Ovary (tissue), 7 donors: ENCODE measurements at regions not wholly inside any gene's neighbourhood (a gene's known extent, or its start where the extent isn't known, plus 50 kb on each side); places are given as distances from the start of the nearest gene placed in this dataset.

Source experiments
- DNase-seq, 5 donors: peaks; one replicate each; pipeline ENCODE4 v3.0.0-alpha.2; 2019 to 2020
- H3K27ac ChIP-seq, 2 donors: fragments of 200-600 bp; one replicate each; pipeline versions ENCODE4 v1.5.1 to v1.8.0; 2019 to 2022
- H3K27me3 ChIP-seq: fragments of 200-600 bp; one replicate; pipeline ENCODE4 v1.8.0; 2022
- H3K36me3 ChIP-seq: fragments of 200-600 bp; sonication (generic); one replicate; pipeline ENCODE4 v1.5.1; 2019
- H3K4me1 ChIP-seq: one replicate; pipeline ENCODE4 v1.8.1; 2013; ENCODE audit warnings: mild to moderate bottlenecking, moderate library complexity; ENCODE audit not compliant: insufficient read depth
- H3K4me3 ChIP-seq: fragments of 200-600 bp; sonication (generic); one replicate; pipeline ENCODE4 v1.5.1; 2017
- H3K9me3 ChIP-seq, 2 donors: fragments of 200-600 bp in 1 of 2; sonication (generic) in 1 of 2; one replicate each; pipeline versions ENCODE4 v1.5.1 to v1.8.1; 2013 to 2019; ENCODE audit warnings: mild to moderate bottlenecking in 1 of 2, moderate library complexity in 1 of 2
- CTCF ChIP-seq, 3 donors: fragments of 450-650 bp in 2 of 3; fragments of 200-600 bp in 1 of 3; IDR thresholded peaks; one replicate each; pipeline versions ENCODE4 v1.5.1 to v1.8.0; 2016 to 2022; ENCODE audit warnings: antibody characterized with exemption in 3 of 3, mild to moderate bottlenecking in 1 of 3
- EP300 ChIP-seq: sonication (generic); formaldehyde crosslinking; IDR thresholded peaks from one replicate; pipeline ENCODE4 v1.6.1; 2017; ENCODE audit warnings: antibody characterized with exemption
- POLR2A ChIP-seq: fragments of 450-650 bp; IDR thresholded peaks from one replicate; pipeline ENCODE4 v1.6.1; 2017; ENCODE audit warnings: antibody characterized with exemption, mild to moderate bottlenecking, moderate library complexity
- WGBS, 3 donors: extraction: QIAGEN DNeasy Blood & Tissue Kit in 1 of 3; methylation state at CpG; one replicate each; pipeline versions ENCODE4 v1.1.5 to v1.1.7; 2013 to 2017; 5-methylcytosine and 5-hydroxymethylcytosine counted together
- intact Hi-C, 4 donors: fragments of 100-400 bp; cut with DNase I; formaldehyde crosslinking; loops; one replicate each; pipeline versions ENCODE4 v1.11.0 to v1.15.1; 2022 to 2023
- donor health status: DM: no; HTN: no; CAD: no; lungs with moderate emphysema.
- donor health status: DM: no; HTN: no; CAD: no.
- donor health status: Bipolar disorder and iron deficiency.
- donor health status: DM: no; HTN: no; CAD: no.
- donor health status: DM: yes; HTN: yes; CAD: no.

- 65 to 85% (median 84%) methylated on average over 3 of the region's 3 CpGs for WGBS, 3 donors
- no peak for DNase-seq
Measured at GRCh38 chr22:17318817-17319216, 50.4 kb upstream of the CECR2 start.

GRCh38 chr22:17315310-17315709, 54.0 kb upstream of the CECR2 start:
- WGBS, 3 donors: 60 to 68% (median 64%) methylated on average over 7 of the region's 7 CpGs
- Histone ChIP-seq H3K9me3 (no peaks in the 10 kb centered on the region), H3K4me3 (no peak overlapping the region), H3K27me3 (no peaks in the 10 kb centered on the region), H3K27ac (no peak overlapping the region), H3K4me1 (no peaks in the 10 kb centered on the region), H3K36me3 (no peaks in the 10 kb centered on the region)
- no peak for DNase-seq
- intact Hi-C loops: no loop called here
- TF ChIP-seq POLR2A: no peak
- TF ChIP-seq EP300: no peak
- TF ChIP-seq CTCF (IDR thresholded peaks at IDR 0.05): no peak

More at GRCh38 chr22:17318817-17319216, 50.4 kb upstream of the CECR2 start:
- Histone ChIP-seq H3K4me1 (no peaks in the 10 kb centered on the region), H3K36me3 (no peaks in the 10 kb centered on the region), H3K27me3 (no peaks in the 10 kb centered on the region), H3K27ac (no peak overlapping the region), H3K4me3 (no peak overlapping the region), H3K9me3 (no peaks in the 10 kb centered on the region)
- no peak for TF ChIP-seq POLR2A
- no peak for TF ChIP-seq CTCF (IDR thresholded peaks at IDR 0.05)
- no peak for TF ChIP-seq EP300
- intact Hi-C loops: no loop called here

GRCh38 chr22:17314487-17314886, 54.8 kb upstream of the CECR2 start:
- DNase-seq: no peak
- intact Hi-C loops: no loop called here
- Histone ChIP-seq H3K9me3 (no peaks in the 10 kb centered on the region), H3K36me3 (no peaks in the 10 kb centered on the region), H3K27me3 (no peaks in the 10 kb centered on the region), H3K4me1 (no peaks in the 10 kb centered on the region), H3K4me3 (no peak overlapping the region), H3K27ac (no peak overlapping the region)
- WGBS, 3 donors: 83 to 88% (median 87%) methylated on average over 9 of the region's 9 CpGs
- TF ChIP-seq CTCF (IDR thresholded peaks at IDR 0.05) (no peak), EP300 (no peak), POLR2A (no peak)

GRCh38 chr22:17313626-17314025, 55.6 kb upstream of the CECR2 start:
- TF ChIP-seq CTCF (IDR thresholded peaks at IDR 0.05) (no peak), POLR2A (no peak), EP300 (no peak)
- H3K27me3 ChIP-seq: no peaks in the 10 kb centered on the region
- no peak overlapping the region for H3K4me3 ChIP-seq
- no peak overlapping the region for H3K27ac ChIP-seq
- DNase-seq: no peak
- H3K9me3 ChIP-seq: no peaks in the 10 kb centered on the region
- H3K4me1 ChIP-seq: no peaks in the 10 kb centered on the region
- WGBS, 3 donors: 75 to 77% (median 75%) methylated on average over 14 of the region's 14 CpGs
- intact Hi-C loops: no loop called here
- no peaks in the 10 kb centered on the region for H3K36me3 ChIP-seq

- TF ChIP-seq CTCF (IDR thresholded peaks at IDR 0.05) (no peak), POLR2A (no peak), EP300 (no peak)
Measured at GRCh38 chr22:17307566-17307965, 61.7 kb upstream of the CECR2 start.

More at GRCh38 chr22:17307566-17307965, 61.7 kb upstream of the CECR2 start:
- Histone ChIP-seq H3K9me3 (no peaks in the 10 kb centered on the region), H3K27ac (no peak overlapping the region), H3K4me1 (no peaks in the 10 kb centered on the region), H3K4me3 (no peak overlapping the region), H3K27me3 (no peaks in the 10 kb centered on the region), H3K36me3 (no peaks in the 10 kb centered on the region)
- DNase-seq: no peak
- intact Hi-C loops: no loop called here
- WGBS, 3 donors: 71 to 83% (median 81%) methylated on average over 9 of the region's 9 CpGs
